Right lung (tissue), 2 donors: ENCODE measurements at regions not wholly inside any gene's neighbourhood (a gene's known extent, or its start where the extent isn't known, plus 50 kb on each side); places are given as distances from the start of the nearest gene placed in this dataset.

ENCODE experiments used
- DNase-seq, 2 donors: peaks; one replicate each; pipeline ENCODE4 v3.0.0-alpha.2; 2013

DNA sequence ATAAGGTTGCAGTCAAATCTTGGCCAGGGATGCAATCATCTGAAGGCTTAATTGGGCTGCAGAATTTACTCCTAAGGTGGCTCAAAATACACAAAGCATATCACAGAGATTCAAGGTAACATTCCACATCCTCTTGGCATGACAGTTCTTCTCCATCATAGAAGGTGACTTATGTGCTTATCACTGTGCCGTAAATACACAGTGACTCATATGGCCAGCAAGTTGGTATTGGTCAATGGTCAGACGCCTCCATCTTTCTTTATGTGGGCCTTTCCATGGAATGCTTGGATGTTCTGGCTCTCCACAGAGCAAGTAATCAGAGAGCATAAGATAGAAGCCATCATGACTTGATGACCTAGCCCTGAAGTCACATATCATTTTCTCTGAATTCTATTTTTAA lies 168.8 kb upstream of the ST8SIA2 start:
- no peak for DNase-seq

GRCh38 chr15:92226020-92226612 lies 167.6 kb upstream of the ST8SIA2 start:
- DNase-seq, result no peak

DNA sequence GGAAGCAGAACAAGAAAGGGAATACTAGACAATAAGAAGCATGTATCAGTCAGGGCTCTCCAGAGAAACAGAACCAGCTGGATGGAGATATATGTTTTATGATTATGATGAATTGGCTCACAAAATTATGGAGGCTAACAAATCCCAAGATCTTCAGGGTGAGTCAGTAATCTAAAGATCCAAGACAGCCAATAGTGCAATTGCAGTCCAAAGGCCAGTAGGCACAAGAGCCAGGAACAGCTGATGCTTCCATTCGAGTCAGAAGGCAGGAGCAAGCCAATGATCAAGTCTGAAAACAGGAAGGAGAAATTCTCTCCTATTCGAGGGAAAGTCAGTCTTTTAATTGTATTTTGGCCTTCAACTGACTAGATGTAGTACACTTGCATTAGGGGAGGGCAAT lies 164.9 kb upstream of the ST8SIA2 start:
- no peak for DNase-seq

GRCh38 chr15:92231461-92231860 lies 162.2 kb upstream of the ST8SIA2 start:
- DNase-seq, result no peak

DNA sequence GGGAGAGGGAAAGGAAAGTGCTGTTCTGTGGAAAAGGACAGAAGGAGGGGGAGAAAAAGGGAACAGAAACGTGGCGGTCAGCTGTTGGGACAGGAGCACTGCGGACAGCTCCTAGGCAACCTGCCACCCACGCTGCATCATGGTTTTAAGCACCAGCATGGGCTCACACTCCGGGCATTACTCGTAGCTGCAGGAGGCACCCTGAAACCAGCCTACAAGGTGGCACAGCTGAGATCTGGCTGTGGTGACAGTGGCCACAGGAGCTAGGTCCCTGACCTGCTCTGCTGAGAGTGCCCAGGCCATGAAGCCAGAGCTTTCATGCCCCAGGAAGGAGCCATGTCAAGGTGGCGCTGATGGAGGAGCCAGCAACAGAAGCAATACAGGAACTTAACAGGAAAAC lies 161.4 kb upstream of the ST8SIA2 start:
- no peak for DNase-seq

GRCh38 chr15:92232876-92233275 lies 160.8 kb upstream of the ST8SIA2 start:
- no peak for DNase-seq

GRCh38 chr15:92243227-92243626 lies 150.5 kb upstream of the ST8SIA2 start:
- DNase-seq, result no peak

GRCh38 chr15:92244703-92245102 lies 149.0 kb upstream of the ST8SIA2 start:
- DNase-seq, result no peak

DNA sequence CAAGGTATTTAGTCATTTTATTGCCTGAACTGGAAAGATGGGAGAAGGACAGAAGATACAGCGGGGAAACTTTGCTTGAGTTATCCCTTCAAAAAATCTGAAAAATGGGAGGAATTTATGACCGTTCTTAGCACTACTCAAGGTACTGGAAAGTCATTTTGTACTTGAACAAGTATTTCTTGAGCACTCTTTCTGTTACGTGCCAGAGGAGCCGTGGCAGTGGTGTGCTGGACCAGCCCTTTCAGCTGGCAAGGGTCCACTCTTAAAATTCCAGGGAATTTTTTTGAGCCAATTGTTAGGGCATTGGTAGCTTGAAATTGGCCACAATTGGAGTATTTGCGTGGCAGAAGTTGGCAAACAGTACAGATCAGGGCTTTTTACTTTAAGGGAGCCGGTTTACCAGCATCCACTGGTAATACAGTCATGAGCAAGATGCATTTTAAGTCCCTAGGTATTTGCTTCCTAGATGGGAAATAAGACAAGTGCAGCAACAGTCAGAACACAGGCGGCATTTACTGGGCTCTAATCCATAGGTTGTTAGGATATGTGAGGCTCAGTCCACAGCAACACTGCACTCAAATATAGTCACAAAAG lies 145.9 kb upstream of the ST8SIA2 start:
- DNase-seq, result no peak

DNA sequence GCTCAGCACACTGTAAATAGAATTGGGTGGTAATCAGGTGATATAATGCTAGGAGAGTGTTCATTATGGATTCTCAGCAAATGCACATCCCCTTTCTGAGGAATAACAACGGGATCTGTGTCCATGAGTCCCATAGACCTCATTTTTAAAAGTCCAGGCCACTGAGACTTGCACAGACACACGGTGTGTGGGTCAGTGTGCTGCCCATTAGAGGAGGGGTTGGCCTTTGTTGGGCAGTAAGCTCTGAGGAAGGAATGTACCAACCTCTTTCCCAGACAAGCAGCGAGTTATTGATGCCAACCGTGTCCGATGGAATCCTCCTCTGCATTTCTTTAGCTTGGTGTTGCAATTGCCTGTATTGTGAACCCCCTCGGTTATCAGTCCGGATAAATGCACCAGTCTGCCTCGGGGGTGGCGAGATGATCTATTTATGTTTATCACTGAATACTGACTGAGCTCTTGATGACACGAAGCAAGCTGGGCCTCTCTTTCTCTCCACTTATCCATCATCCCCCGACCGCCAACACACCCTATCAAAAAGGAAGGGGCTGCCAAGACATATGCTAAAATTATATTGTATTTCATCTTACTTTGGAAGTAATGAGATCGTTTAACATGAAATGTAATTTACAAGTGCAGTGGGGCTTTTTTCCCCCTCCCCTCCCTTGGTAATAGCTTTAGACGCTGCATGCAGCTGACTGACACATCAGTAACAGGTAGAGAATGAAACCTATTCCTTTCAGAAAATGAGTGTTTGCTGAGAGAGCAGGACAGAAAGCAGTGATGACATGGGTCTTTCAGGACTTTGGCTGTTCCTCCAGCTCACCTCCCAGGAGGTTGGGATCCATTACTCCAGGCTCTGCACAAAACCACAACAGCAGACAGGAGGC lies 126.6 kb upstream of the ST8SIA2 start:
- no peak for DNase-seq

- DNase-seq, result no peak
These were observed 124.8 kb upstream of the ST8SIA2 start for GRCh38 chr15:92268900-92269299.

DNA sequence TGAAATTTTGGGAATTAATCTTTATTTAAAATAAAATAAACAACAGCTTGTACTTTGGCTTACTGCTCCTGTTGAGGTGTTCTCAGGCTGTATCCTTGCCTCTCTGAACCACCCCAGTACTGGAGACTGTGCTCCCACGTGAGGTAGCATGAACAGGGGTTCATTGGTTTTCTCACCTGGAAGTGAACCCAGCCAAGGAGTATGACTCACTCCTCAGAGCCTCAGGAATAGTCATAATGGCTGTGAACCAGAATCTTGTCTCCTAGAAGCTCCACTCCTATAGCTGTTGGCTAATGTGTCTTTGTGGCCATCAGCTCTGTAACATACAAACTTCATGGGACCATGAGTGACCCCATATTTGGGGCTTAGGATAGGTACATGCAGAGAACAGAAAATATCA lies 122.5 kb upstream of the ST8SIA2 start:
- no peak for DNase-seq

- DNase-seq, result no peak
These were observed 121.6 kb upstream of the ST8SIA2 start for GRCh38 chr15:92272106-92272505.

DNA sequence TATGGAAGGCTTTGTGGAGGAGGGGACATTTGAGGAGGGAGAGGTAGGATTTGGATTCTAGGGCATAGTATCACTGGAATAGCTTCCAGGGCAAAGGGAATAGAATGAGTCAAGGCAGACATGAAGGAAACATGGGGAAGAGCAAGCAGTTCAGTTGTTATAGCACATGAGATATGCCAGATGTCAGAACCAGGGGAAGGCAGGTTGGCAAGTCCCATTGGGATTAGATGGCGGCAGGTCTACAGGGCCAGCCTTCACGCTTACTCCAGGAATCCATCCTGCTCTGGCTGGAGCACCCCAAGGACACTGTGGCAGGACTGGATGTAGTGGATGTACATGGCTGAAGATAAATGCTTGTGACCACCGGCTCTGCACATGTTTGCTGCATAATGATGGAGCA lies 120.4 kb upstream of the ST8SIA2 start:
- no peak for DNase-seq

- DNase-seq, result no peak
These were observed 120.0 kb upstream of the ST8SIA2 start for GRCh38 chr15:92273723-92274122.

DNA sequence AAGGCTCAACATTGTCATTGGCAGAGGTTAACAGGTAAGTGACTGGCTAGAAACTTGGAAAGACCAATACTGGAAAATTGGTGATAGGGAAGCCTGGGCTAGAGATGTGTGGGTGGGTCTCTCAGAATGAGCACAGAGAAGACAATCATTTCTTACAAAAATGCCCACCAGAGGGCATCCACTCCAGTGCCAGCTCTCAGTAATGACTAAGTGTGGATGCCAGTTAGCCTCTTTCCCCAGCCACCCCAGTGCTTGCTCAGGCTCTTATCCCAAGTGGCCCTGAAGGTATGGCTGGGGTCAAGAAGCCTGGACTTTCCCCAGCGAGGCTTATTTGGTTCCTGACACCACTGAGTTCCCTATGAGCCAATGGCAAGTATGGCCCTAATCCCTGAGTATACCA lies 115.9 kb upstream of the ST8SIA2 start:
- DNase-seq, result no peak

DNA sequence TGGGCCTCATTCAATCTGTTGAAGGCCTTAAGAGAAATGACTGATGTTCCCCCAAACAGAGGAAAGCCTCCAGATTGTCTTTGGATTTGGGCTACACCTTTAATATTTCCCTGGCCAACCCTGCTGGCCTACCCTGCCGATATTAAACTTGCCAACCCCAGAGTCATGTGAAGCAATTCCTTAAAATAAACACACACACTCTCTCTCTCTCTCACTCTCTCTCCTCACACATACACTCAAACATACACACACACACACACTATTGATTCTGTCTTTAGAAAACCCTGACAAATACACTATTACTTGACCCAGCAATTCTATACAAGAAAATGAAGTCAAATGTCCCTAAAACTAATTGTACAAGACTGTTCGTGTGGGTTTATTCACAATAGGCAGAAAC lies 109.9 kb upstream of the ST8SIA2 start:
- no peak for DNase-seq

DNA sequence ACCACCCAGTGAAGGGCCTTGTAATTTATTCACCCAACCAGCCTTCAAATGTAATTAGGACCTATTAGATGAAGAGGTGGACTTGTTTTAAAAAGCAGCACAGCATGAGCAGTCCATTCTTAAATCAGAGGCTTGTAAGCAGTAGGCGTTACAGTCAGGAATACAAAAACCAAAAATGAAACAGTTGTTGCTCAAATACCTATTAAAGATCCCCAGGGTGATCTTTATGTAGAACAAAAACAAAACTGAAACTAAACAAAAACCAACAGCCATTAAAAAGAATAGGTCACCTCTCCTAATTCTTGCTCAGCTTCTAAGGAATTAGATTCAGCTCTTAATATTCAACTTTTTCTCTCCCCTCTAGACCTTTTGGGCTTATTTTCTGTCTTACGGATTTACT lies 104.9 kb upstream of the ST8SIA2 start:
- no peak for DNase-seq

DNA sequence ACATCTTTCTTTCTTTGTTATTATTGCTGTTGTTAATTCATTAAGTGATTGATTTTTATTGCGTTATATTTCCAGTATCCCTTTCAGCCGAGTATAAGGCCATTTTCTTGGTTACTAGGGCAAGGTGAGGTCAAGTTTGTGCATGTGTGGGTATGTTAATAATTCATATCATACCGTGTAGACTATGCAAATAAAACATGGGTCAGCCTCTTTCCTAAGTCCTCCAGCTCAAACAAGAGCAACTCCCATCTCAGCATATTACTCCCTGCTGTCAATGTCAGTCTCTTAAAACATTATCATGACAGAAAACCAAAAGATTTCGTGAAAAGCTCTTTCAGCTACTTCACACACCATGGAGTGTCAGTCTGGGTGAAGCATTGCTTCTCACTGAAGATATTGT lies 103.9 kb upstream of the ST8SIA2 start:
- DNase-seq, result no peak

GRCh38 chr15:92290359-92290992 lies 103.2 kb upstream of the ST8SIA2 start:
- DNase-seq, result no peak

- DNase-seq, result no peak
These were observed 101.8 kb upstream of the ST8SIA2 start for GRCh38 chr15:92291900-92292299.

DNA sequence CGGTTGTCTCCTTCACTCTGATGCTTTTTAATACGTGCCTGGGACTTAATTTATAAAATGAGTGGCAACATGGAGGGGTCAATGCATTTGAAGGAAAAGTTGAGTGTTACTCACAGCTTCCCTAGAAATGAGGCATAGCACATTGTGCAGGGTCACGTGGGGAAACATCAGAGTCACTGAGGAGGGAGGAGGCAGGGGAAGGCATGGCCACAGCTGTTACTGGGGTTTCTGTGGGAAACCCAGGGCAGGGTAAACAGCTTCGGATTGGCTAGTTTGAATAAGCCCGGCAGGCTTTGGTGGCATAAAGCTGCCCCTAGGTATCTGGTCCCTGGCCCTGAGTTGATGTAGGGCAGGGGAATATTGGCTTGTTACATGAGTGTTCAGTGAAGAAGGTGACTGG lies 98.9 kb upstream of the ST8SIA2 start:
- DNase-seq, result no peak
